Pancreas (tissue), 10 donors: ENCODE measurements at regions not wholly inside any gene's neighbourhood (a gene's known extent, or its start where the extent isn't known, plus 50 kb on each side); places are given as distances from the start of the nearest gene placed in this dataset.

ENCODE experiments used
- ATAC-seq, 4 donors: fragments of 200-7000 bp; cut with Tn5 transposase; one replicate each; pipeline versions ENCODE4 v1.8.0 to v1.9.1; 2020; ENCODE audit warnings: mild to moderate bottlenecking in 4 of 4, moderate library complexity in 4 of 4
- DNase-seq, 6 donors: peaks; one replicate each; pipeline ENCODE4 v3.0.0-alpha.2; 2020
- FAIRE-seq: peaks from 2 replicates; lab custom pipeline; 2012; peaks lifted over from hg19 to GRCh38; lab: Jason Lieb, UNC
- H3K27ac ChIP-seq, 4 donors: fragments of 200-600 bp; sonication (generic); 1 replicate in 3 of 4; 2 replicates in 1 of 4; pipeline versions ENCODE4 v1.5.0 to v1.8.0; 2020
- H3K27me3 ChIP-seq, 4 donors: fragments of 200-600 bp; one replicate each; pipeline ENCODE4 v1.8.0; 2021
- H3K36me3 ChIP-seq, 3 donors: fragments of 200-600 bp; sonication (generic) in 1 of 3; one replicate each; pipeline versions ENCODE4 v1.5.0 to v1.8.0; 2020 to 2021
- H3K4me1 ChIP-seq, 3 donors: fragments of 200-600 bp; one replicate each; pipeline ENCODE4 v1.8.0; 2021
- H3K4me3 ChIP-seq, 4 donors: fragments of 200-600 bp; sonication (generic) in 2 of 4; one replicate each; pipeline versions ENCODE4 v1.5.0 to v1.8.0; 2020 to 2021
- H3K9me3 ChIP-seq, 4 donors: fragments of 200-600 bp; one replicate each; pipeline ENCODE4 v1.8.0; 2021
- WGBS, 2 donors: extraction: QIAGEN DNeasy Blood & Tissue Kit; methylation state at CpG; one replicate each; pipeline ENCODE4 v1.1.7; 2013; 5-methylcytosine and 5-hydroxymethylcytosine counted together
- intact Hi-C, 3 donors: fragments of 100-400 bp; cut with DNase I; formaldehyde crosslinking; loops; one replicate each; pipeline versions ENCODE4 v1.11.1 to v1.14.2; 2022
- TF ChIP-seq, protein P1 (sequence below), 4 donors: fragments of 200-600 bp; sonication (generic) in 3 of 4; IDR thresholded peaks; one replicate each; pipeline versions ENCODE4 v1.5.0 to v1.8.0; 2021; ENCODE audit warnings: antibody characterized with exemption in 4 of 4
- donor health status: healthy with polysubstance abuse.
- donor health status: DM: no; HTN: no; CAD: no; lungs with moderate emphysema.
- donor health status: DM: no; HTN: no; CAD: no.
- donor health status: control.
- donor health status: control.
- donor health status: Bipolar disorder and iron deficiency.
- donor health status: DM: yes; HTN: yes; CAD: no.
- donor health status: DM: no; HTN: no; CAD: no.
- donor health status: DM: no; HTN: no; CAD: no.
- donor health status: DM: yes; HTN: yes; CAD: no.

DNA sequence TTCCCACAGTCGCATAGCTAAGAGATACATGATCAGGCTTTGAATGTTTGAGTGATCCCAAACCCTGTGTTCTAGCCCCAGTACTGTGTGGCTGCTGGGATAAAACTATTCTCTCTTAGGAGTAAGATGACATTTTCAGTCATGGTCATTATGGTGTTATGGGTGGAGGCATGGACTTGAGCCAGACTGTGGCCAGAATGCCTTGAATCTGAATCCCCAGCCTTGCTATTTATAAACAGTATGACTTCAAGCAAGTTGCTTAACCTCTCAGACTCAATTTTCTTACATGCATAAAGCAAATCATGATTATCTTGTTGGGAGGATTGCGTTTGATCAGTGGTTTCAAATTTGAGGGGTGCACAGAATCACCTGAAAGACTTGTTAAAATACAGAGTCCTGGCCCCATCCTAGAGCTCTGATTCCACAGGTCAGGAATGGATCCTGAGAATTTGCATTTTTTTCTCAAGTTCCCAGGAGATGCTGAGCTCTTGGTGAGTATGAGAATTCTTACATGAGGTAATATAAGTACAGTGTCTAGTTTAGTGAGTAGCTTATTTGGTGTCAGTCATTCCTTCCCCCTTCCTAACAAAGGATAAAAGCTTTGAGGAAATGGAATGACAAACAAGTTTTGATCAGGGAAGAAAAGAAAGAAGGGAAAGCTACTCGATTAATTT is 571.7 kb downstream of the METTL15 start:
- FAIRE-seq (no peak), ATAC-seq (no peak), DNase-seq (no peak)
- no peak overlapping the region for H3K27ac ChIP-seq
- H3K4me3 ChIP-seq = no peak overlapping the region
- no peaks in the 10 kb centered on the region for H3K9me3 ChIP-seq
- TF ChIP-seq, protein P1, sequence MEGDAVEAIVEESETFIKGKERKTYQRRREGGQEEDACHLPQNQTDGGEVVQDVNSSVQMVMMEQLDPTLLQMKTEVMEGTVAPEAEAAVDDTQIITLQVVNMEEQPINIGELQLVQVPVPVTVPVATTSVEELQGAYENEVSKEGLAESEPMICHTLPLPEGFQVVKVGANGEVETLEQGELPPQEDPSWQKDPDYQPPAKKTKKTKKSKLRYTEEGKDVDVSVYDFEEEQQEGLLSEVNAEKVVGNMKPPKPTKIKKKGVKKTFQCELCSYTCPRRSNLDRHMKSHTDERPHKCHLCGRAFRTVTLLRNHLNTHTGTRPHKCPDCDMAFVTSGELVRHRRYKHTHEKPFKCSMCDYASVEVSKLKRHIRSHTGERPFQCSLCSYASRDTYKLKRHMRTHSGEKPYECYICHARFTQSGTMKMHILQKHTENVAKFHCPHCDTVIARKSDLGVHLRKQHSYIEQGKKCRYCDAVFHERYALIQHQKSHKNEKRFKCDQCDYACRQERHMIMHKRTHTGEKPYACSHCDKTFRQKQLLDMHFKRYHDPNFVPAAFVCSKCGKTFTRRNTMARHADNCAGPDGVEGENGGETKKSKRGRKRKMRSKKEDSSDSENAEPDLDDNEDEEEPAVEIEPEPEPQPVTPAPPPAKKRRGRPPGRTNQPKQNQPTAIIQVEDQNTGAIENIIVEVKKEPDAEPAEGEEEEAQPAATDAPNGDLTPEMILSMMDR (IDR thresholded peaks at IDR 0.05) = no peak
- peaks cover 0 to 3% (median 0%) of the 10 kb centered on the region in 4 donors for H3K27me3 ChIP-seq
- no peaks in the 10 kb centered on the region for H3K36me3 ChIP-seq
- no peaks in the 10 kb centered on the region for H3K4me1 ChIP-seq
- intact Hi-C loops = no loop called here
- 74 to 77% methylated on average over 3 of the region's 3 CpGs for WGBS, 2 donors

DNA sequence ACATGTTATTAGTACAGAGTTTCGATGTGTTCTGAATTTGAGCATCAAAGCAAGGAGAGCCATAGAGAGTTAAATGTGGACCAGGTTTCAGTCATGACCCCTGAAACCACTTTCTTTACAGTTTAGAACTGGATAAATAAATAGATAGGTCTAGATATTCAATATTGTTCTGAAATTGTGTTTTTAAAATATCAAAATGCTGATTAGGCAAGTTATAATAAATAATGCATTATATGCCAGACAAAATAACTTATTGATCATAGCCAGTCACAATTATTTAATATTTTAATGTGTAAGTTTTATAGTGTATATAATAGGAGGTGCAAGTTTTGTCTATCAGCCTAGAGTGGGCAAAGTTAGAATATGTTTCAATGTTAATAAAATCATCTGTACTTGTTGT is 569.5 kb downstream of the METTL15 start:
- TF ChIP-seq, protein P1 (IDR thresholded peaks at IDR 0.05) = no peak
- ATAC-seq (no peak), FAIRE-seq (no peak), DNase-seq (no peak)
- intact Hi-C loops = no loop called here
- no peak overlapping the region for H3K4me3 ChIP-seq
- H3K27ac ChIP-seq = no peak overlapping the region
- peaks cover 0 to 3% (median 0%) of the 10 kb centered on the region in 4 donors for H3K27me3 ChIP-seq
- H3K9me3 ChIP-seq = no peaks in the 10 kb centered on the region
- H3K36me3 ChIP-seq = no peaks in the 10 kb centered on the region
- H3K4me1 ChIP-seq = no peaks in the 10 kb centered on the region
- WGBS, 2 donors = 88 to 93% methylated on average over 1 of the region's 1 CpG

DNA sequence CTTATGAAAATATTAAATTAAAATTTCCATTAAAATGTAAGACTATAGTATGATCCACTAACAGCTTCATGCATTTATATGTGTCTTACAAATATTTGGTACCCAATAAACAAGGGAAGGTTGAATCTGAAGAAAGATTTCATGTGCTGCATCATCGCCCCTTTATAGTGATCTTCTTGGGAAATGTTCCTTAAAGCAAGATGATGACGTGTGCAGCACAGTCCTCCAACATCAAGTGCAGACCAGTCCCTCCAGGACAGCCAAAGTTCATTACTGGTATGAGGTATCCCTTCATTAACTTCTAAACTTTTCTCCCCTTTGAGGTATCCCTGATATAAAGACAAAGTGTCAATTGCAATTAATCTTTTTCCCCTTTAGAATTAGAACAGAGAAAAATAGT is 567.0 kb downstream of the METTL15 start:
- no peaks in the 10 kb centered on the region for H3K4me1 ChIP-seq
- no peaks in the 10 kb centered on the region for H3K36me3 ChIP-seq
- H3K27me3 ChIP-seq = peaks cover 0 to 3% (median 0%) of the 10 kb centered on the region in 4 donors
- no peaks in the 10 kb centered on the region for H3K9me3 ChIP-seq
- no peak for ATAC-seq
- no peak overlapping the region for H3K27ac ChIP-seq
- no peak overlapping the region for H3K4me3 ChIP-seq
- intact Hi-C loops = no loop called here
- TF ChIP-seq, protein P1 (IDR thresholded peaks at IDR 0.05) = no peak
- no peak for DNase-seq
- 76 to 87% methylated on average over 2 of the region's 2 CpGs for WGBS, 2 donors
- FAIRE-seq = no peak

DNA sequence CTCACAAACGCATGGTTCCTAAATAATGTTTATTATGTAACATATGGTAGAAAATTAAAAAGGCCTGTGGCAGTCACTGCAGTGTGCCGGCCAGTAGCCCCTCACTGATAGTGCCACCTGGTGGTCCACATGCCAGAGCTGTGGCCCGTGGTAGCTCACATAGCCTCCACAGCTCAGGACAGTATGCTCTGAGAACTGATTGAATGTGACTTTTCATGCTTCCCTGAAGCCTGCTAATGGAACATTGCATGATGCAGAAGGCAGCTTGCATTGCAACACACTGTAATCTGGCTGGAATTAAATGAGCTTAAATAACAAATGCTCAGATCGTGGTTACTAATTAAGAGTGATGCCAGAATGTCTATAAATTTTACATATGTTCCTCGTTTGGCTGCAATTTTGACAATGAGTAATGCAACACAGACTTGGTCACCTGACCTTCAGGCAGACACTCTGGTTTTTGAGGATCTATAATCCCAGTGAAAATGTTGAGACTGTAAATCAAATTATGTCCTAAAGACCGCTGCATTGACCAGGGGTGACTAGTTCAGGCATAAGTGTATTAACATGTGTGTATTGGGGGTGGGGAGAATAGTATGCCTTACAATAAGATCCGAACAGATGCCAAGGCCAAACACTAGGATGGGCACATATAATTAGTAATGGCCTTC is 566.4 kb downstream of the METTL15 start:
- WGBS, 2 donors = 50 to 54% methylated on average over 7 of the region's 7 CpGs
- no peak overlapping the region for H3K27ac ChIP-seq
- no peaks in the 10 kb centered on the region for H3K4me1 ChIP-seq
- ATAC-seq (no peak), FAIRE-seq (no peak), DNase-seq (no peak)
- intact Hi-C loops = no loop called here
- H3K36me3 ChIP-seq = no peaks in the 10 kb centered on the region
- TF ChIP-seq, protein P1 (IDR thresholded peaks at IDR 0.05) = no peak
- no peak overlapping the region for H3K4me3 ChIP-seq
- H3K9me3 ChIP-seq = no peaks in the 10 kb centered on the region
- peaks cover 0 to 3% (median 0%) of the 10 kb centered on the region in 4 donors for H3K27me3 ChIP-seq
